A673 (cell line): ENCODE measurements at regions not wholly inside any gene's neighbourhood (a gene's known extent, or its start where the extent isn't known, plus 50 kb on each side); places are given as distances from the start of the nearest gene placed in this dataset.

ENCODE experiments used
- BruUV-seq: library from RNA; stranded (reverse); fragments of 400-500 nt; replicated peaks from 2 replicates; lab custom pipeline; 2021; lab: Mats Ljungman, UMichigan
- CTCF ChIA-PET: fragments of 300-600 bp; sonication (Branson Sonifier 250); formaldehyde crosslinking; loops from one replicate; lab custom pipeline; 2022; ENCODE audit warnings: antibody characterized with exemption; lab: Charles Lee
- POLR2A ChIA-PET: fragments of 300-600 bp; sonication (Branson Sonifier 250); formaldehyde crosslinking; loops from one replicate; lab custom pipeline; 2022; ENCODE audit warnings: antibody characterized with exemption; ENCODE audit not compliant: low non-redundant PET; lab: Charles Lee
- DNase-seq: peaks from one replicate; pipeline ENCODE4 v3.0.0-alpha.2; 2015; ENCODE audit warnings: low spot score
- H3K27ac ChIP-seq: fragments of 200-600 bp; sonication (generic); 2 replicates; pipeline ENCODE4 v1.5.1; 2016; ENCODE audit warnings: mixed run types, low read depth, mild to moderate bottlenecking, mixed read lengths, antibody characterized with exemption, low read length; ENCODE audit not compliant: poor library complexity, severe bottlenecking
- H3K27me3 ChIP-seq: fragments of 200-600 bp; sonication (generic); replicated peaks from 2 replicates; pipeline ENCODE4 v1.6.1; 2017; ENCODE audit warnings: mixed run types, low read depth, mild to moderate bottlenecking, mixed read lengths, antibody characterized with exemption, low read length; ENCODE audit not compliant: insufficient read depth, poor library complexity
- H3K36me3 ChIP-seq: fragments of 200-600 bp; sonication (generic); 2 replicates; pipeline ENCODE4 v1.6.1; 2016; ENCODE audit warnings: mixed run types, mild to moderate bottlenecking, mixed read lengths, antibody characterized with exemption, low read length; ENCODE audit not compliant: insufficient read depth, poor library complexity, severe bottlenecking
- H3K4me1 ChIP-seq: fragments of 200-600 bp; sonication (generic); 2 replicates; pipeline ENCODE4 v1.6.1; 2017; ENCODE audit warnings: mixed run types, mild to moderate bottlenecking, mixed read lengths, antibody characterized with exemption, low read length; ENCODE audit not compliant: insufficient read depth, poor library complexity, severe bottlenecking
- H3K4me3 ChIP-seq: fragments of 200-600 bp; sonication (generic); 2 replicates; pipeline ENCODE4 v1.5.1; 2016; ENCODE audit warnings: low read depth, mixed run types, mild to moderate bottlenecking, mixed read lengths, low read length; ENCODE audit not compliant: poor library complexity, severe bottlenecking
- H3K9me3 ChIP-seq: fragments of 200-600 bp; sonication (generic); 2 replicates; pipeline ENCODE4 v1.6.1; 2016; ENCODE audit warnings: mixed run types, low read depth, mild to moderate bottlenecking, mixed read lengths, antibody characterized with exemption, low read length; ENCODE audit not compliant: poor library complexity, severe bottlenecking
- CTCF ChIP-seq: fragments of 300-800, 200-600 bp; sonication (generic); conservative IDR thresholded peaks from 2 replicates; pipeline ENCODE4 v1.5.1; 2017; ENCODE audit warnings: low read depth, mild to moderate bottlenecking, antibody characterized with exemption, low read length, moderate library complexity, mixed read lengths
- EZH2 ChIP-seq: fragments of 200-600 bp; sonication (generic); IDR thresholded peaks from 2 replicates; pipeline ENCODE4 v1.6.1; 2017; ENCODE audit warnings: borderline replicate concordance, low read depth, mild to moderate bottlenecking, mixed read lengths, antibody characterized with exemption, low read length; ENCODE audit not compliant: poor library complexity, severe bottlenecking
- intact Hi-C: fragments of 100-400 bp; cut with micrococcal nuclease; formaldehyde crosslinking; loops from one replicate; pipeline ENCODE4 v1.10.0; 2022; ENCODE audit not compliant: unreplicated experiment

- TF ChIP-seq CTCF (no peak), EZH2 (no peak)
- no TSS peak for BruUV-seq
- no peak overlapping the region for H3K27ac ChIP-seq
- H3K9me3 ChIP-seq = no peaks in the 10 kb centered on the region
- no peaks in the 10 kb centered on the region for H3K27me3 ChIP-seq
- ChIA-PET POLR2A (no interaction called here), CTCF (no interaction called here)
- H3K36me3 ChIP-seq = no peaks in the 10 kb centered on the region
- H3K4me1 ChIP-seq = no peaks in the 10 kb centered on the region
- DNase-seq = no peak
- H3K4me3 ChIP-seq = no peak overlapping the region
- intact Hi-C loops = no loop called here
Observed at GRCh38 chr5:159851053-159851452, 65.2 kb upstream of the ADRA1B start.

DNA sequence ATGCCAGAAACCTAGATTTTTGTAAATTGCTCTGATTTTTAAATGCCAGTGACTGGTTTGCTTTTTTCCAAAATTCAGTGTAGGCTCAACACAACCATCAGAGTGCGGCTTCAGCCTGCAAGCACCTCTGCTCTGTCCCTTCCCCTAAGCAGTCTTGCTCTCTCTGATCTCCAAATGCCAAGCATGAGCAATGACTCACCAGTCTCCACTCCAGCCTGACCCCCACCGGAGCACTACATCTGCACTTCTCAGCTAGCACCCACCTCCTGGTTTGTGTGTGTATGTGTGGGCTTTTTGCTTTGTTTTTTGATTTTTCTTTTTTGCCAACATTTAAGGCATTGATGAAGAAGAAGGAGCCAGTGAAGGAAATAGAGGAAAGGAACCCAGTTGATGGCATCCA, 61.4 kb upstream of the ADRA1B start:
- Histone ChIP-seq H3K27me3 (no peaks in the 10 kb centered on the region), H3K4me3 (no peak overlapping the region), H3K36me3 (no peaks in the 10 kb centered on the region), H3K9me3 (no peaks in the 10 kb centered on the region), H3K4me1 (no peaks in the 10 kb centered on the region), H3K27ac (no peak overlapping the region)
- POLR2A ChIA-PET = no interaction called here
- DNase-seq = no peak
- TF ChIP-seq EZH2 (no peak), CTCF (no peak)
- no TSS peak for BruUV-seq
- intact Hi-C loops = no loop called here
- CTCF ChIA-PET = no interaction called here

- intact Hi-C loops = no loop called here
- H3K4me1 ChIP-seq = no peaks in the 10 kb centered on the region
- no peak for DNase-seq
- no peak overlapping the region for H3K27ac ChIP-seq
- no TSS peak for BruUV-seq
- ChIA-PET CTCF (no interaction called here), POLR2A (no interaction called here)
- no peaks in the 10 kb centered on the region for H3K36me3 ChIP-seq
- H3K9me3 ChIP-seq = no peaks in the 10 kb centered on the region
- H3K4me3 ChIP-seq = no peak overlapping the region
- H3K27me3 ChIP-seq = no peaks in the 10 kb centered on the region
- no peak for TF ChIP-seq CTCF
- TF ChIP-seq EZH2 = no peak
Observed at GRCh38 chr5:159855476-159856191, 60.6 kb upstream of the ADRA1B start.
